ENCODE measurements at regions not wholly inside any gene's neighbourhood (a gene's known extent, or its start where the extent isn't known, plus 50 kb on each side); places are given as distances from the start of the nearest gene placed in this dataset.

GRCh38 chr7:155948845-155949244, 136.6 kb upstream of the SHH start:
- no peaks in the 10 kb centered on the region for H3K27me3 ChIP-seq (ENCODE audit: insufficient read depth)
- no peak overlapping the region for H3K27ac ChIP-seq (ENCODE audit: low read depth)
- no peaks in the 10 kb centered on the region for H3K79me2 ChIP-seq (replicated peaks; ENCODE audit: insufficient read depth)
- Mint-ChIP-seq H3K27ac (no peak overlapping the region), H3K4me3 (no peak overlapping the region), H3K27me3 (ENCODE audit: insufficient read depth, low read depth, poor library complexity) (peaks cover 5% of the 10 kb centered on the region), H3K9me3 (peaks cover 3% of the 10 kb centered on the region; the same call in 2 of the 3 replicates), H3K4me1 (peaks cover 4% of the 10 kb centered on the region; the same call in 2 of the 3 replicates), H3K36me3 (ENCODE audit: low read depth) (no peaks in the 10 kb centered on the region; the same call in 2 of the 3 replicates)
- ATAC-seq (no peak), DNase-seq (ENCODE audit: low spot score) (no peak)
- TF ChIP-seq REST (IDR thresholded peaks at IDR 0.05; ENCODE audit: unreplicated experiment) (no peak), NANOG (IDR thresholded peaks at IDR 0.05; ENCODE audit: borderline replicate concordance) (no peak), JUNB (IDR thresholded peaks at IDR 0.05; ENCODE audit: unreplicated experiment) (no peak), ZNF462 (CRISPR knock-in tag; IDR thresholded peaks at IDR 0.05) (no peak), CTCF (conservative IDR thresholded peaks at IDR 0.05; ENCODE audit: low read depth in 2 of 2) (no peak), ZNF114 (CRISPR knock-in tag; IDR thresholded peaks at IDR 0.05) (no peak), EZH2 (IDR thresholded peaks at IDR 0.05; ENCODE audit: low read depth, unreplicated experiment) (no peak), POLR2AphosphoS5 (IDR thresholded peaks at IDR 0.05; ENCODE audit: low read depth) (no peak), EZH2phosphoT487 (IDR thresholded peaks at IDR 0.05; ENCODE audit: unreplicated experiment) (no peak), STAT1 (IDR thresholded peaks at IDR 0.05; ENCODE audit: unreplicated experiment) (no peak)
- H3F3A ChIP-seq (replicated peaks; ENCODE audit: low read depth), result no peaks in the 10 kb centered on the region
- no peaks in the 10 kb centered on the region for H3K36me3 ChIP-seq (ENCODE audit: insufficient read depth)
- no peak overlapping the region for H3K4me3 ChIP-seq
- no peaks in the 10 kb centered on the region for H3K9me2 ChIP-seq (ENCODE audit: insufficient read depth)
- H3K4me1 ChIP-seq (ENCODE audit: insufficient read depth), result no peaks in the 10 kb centered on the region
- H2AFZ ChIP-seq, result no peak overlapping the region
- no peak overlapping the region for H3K4me2 ChIP-seq
- no peaks in the 10 kb centered on the region for H4K20me1 ChIP-seq (replicated peaks; ENCODE audit: insufficient read depth)

Measured in GM23338 (cell line).